Stimulated activated CD4-positive, alpha-beta T cell treated with anti-CD3 and anti-CD28 coated beads, Interleukin-4, amount 100 ng/mL, for 1 hour (primary cell): ENCODE measurements at regions not wholly inside any gene's neighbourhood (a gene's known extent, or its start where the extent isn't known, plus 50 kb on each side); places are given as distances from the start of the nearest gene placed in this dataset.
"Not testable (repeated sequence)": the region's sequence is repeated elsewhere in the genome, so short reads cannot be mapped to it uniquely, and the experiment has no call there.

ENCODE experiments used
- DNase-seq: peaks from one replicate; pipeline ENCODE4 v3.0.0-alpha.2; 2020

GRCh38 chr5:2063380-2063779 is 180.7 kb upstream of the IRX4 start:
- not testable (repeated sequence) for DNase-seq

GRCh38 chr5:2052687-2053086 is 170.0 kb upstream of the IRX4 start:
- no peak for DNase-seq

- DNase-seq, result no peak
Measured at GRCh38 chr5:2049876-2050275, 167.2 kb upstream of the IRX4 start.

- no peak for DNase-seq
Measured at GRCh38 chr5:2048664-2049063, 165.9 kb upstream of the IRX4 start.

GRCh38 chr5:2047341-2047927 is 164.7 kb upstream of the IRX4 start:
- no peak for DNase-seq

- DNase-seq, result no peak
Measured at GRCh38 chr5:2044041-2044440, 161.3 kb upstream of the IRX4 start.

- DNase-seq, result no peak
Measured at GRCh38 chr5:2039180-2039531, 156.4 kb upstream of the IRX4 start.

- DNase-seq, result peak; percentile 64
Measured at GRCh38 chr5:2038321-2039179, 155.8 kb upstream of the IRX4 start.

- DNase-seq, result no peak
Measured at GRCh38 chr5:2036885-2037284, 154.2 kb upstream of the IRX4 start.

- no peak for DNase-seq
Measured at GRCh38 chr5:2032432-2032831, 149.7 kb upstream of the IRX4 start.

GRCh38 chr5:2031581-2031980 is 148.9 kb upstream of the IRX4 start:
- no peak for DNase-seq

- DNase-seq, result no peak
Measured at GRCh38 chr5:2030131-2030530, 147.4 kb upstream of the IRX4 start.

- no peak for DNase-seq
Measured at GRCh38 chr5:2029206-2029605, 146.5 kb upstream of the IRX4 start.

GRCh38 chr5:2027790-2028189 is 145.1 kb upstream of the IRX4 start:
- DNase-seq, result no peak

GRCh38 chr5:2024986-2025721 is 142.4 kb upstream of the IRX4 start:
- no peak for DNase-seq

- no peak for DNase-seq
Measured at GRCh38 chr5:2023196-2023595, 140.5 kb upstream of the IRX4 start.

- no peak for DNase-seq
Measured at GRCh38 chr5:2022436-2022835, 139.7 kb upstream of the IRX4 start.

- DNase-seq, result no peak
Measured at GRCh38 chr5:2021484-2022176, 138.9 kb upstream of the IRX4 start.

GRCh38 chr5:2020730-2021129 is 138.0 kb upstream of the IRX4 start:
- DNase-seq, result no peak

- DNase-seq, result no peak
Measured at GRCh38 chr5:2019716-2020115, 137.0 kb upstream of the IRX4 start.

- no peak for DNase-seq
Measured at GRCh38 chr5:2018390-2018724, 135.6 kb upstream of the IRX4 start.

GRCh38 chr5:2017540-2018389 is 135.0 kb upstream of the IRX4 start:
- DNase-seq, result no peak

- no peak for DNase-seq
Measured at GRCh38 chr5:2015961-2016360, 133.2 kb upstream of the IRX4 start.
